HS-5 (cell line): ENCODE measurements at regions not wholly inside any gene's neighbourhood (a gene's known extent, or its start where the extent isn't known, plus 50 kb on each side); places are given as distances from the start of the nearest gene placed in this dataset.

Experiments used
- DNase-seq: peaks from one replicate; pipeline ENCODE4 v3.0.0-alpha.2; 2012; ENCODE audit warnings: low read depth

GRCh38 chr1:222996310-222996975 lies 146.6 kb downstream of the TLR5 start:
- DNase-seq = no peak

GRCh38 chr1:223000632-223001031 lies 142.4 kb downstream of the TLR5 start:
- DNase-seq = no peak

DNA sequence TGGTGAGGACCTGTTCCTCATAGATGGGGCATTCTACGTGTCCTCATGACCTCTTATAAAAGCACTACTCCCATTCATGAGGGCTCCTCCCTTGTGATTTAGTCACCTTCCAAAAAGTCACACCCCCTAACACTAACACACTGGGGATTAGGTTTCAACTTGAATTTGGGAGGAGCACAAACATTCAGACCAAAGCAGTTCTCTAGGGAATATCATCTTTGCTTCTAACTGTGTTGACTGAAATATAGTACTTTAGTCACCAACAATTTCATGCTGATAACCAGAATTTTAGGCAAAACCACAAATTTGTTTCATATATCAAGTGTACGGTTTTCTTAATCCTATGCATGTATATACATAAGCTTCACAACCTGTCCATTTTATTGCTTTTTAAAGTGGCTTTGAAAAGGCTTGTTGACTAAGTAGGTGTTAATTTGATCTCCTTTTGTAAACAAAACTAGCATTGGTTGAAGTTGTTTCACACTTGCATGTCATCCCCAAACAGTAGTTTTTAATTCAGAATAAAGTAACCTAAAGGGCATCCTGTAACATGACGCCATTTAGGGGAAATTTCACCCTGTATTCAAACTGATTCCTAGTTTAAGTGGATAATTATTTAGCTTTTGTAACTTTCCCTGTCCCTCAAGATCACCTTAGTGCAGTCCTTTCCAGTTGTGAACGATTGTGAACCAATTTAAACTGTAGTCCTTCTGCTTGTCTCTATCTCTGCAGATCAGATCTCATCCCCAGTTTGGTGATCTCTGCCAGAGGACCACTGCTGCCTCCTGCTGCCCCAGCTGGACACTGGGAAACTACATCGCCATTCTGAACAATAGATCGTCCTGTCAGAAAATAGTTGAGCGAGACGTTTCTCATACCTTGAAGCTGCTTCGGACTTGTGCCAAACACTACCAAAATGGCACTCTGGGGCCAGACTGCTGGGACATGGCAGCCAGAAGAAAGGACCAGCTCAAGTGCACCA lies 141.1 kb downstream of the TLR5 start:
- DNase-seq = no peak

- no peak for DNase-seq
Measured at GRCh38 chr1:223003549-223003948, 139.5 kb downstream of the TLR5 start.

DNA sequence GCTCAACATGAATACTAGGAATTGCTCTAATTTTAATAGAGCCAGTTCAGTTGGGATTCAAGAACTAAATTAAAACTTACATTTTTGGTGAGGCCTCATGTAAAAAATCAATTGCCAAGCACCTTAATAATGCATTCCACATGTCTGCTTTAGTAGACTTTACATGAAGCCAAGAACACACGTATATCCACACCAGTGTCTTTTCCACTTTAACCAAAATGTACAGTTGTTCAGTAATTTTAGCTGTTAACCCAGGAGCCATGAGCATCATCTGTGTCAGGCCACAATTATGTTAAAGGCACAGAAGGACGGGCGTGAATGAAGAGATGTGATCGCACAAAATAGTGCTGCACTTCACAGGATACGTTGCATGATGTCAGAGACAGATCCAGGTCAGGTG lies 136.7 kb downstream of the TLR5 start:
- no peak for DNase-seq

- no peak for DNase-seq
Measured at GRCh38 chr1:223006917-223007648, 136.0 kb downstream of the TLR5 start.

GRCh38 chr1:223007935-223008334 lies 135.1 kb downstream of the TLR5 start:
- no peak for DNase-seq

- no peak for DNase-seq
Measured at GRCh38 chr1:223008808-223009207, 134.2 kb downstream of the TLR5 start.

GRCh38 chr1:223009406-223009805 lies 133.6 kb downstream of the TLR5 start:
- no peak for DNase-seq

GRCh38 chr1:223010582-223011504 lies 132.2 kb downstream of the TLR5 start:
- DNase-seq = no peak

GRCh38 chr1:223011505-223011856 lies 131.6 kb downstream of the TLR5 start:
- DNase-seq = no peak

GRCh38 chr1:223012176-223012788 lies 130.8 kb downstream of the TLR5 start:
- no peak for DNase-seq

DNA sequence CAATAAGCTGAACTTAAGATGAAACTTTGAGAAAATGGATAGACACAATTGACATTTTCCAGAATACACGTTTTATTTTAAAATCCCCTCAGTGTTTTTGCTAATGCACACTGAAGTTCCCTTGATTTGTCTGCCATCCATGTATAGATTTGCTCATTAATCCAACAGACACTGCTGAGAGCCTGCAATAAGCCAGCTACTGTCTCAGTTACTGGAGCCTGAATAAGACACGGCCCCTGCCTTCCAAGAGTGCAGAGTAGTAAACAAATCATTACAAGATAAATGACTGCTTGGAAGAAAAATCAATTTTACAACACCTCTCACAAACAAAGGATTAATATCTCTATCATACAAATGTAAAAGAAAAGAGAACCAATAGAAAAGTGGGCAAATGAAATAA lies 130.1 kb downstream of the TLR5 start:
- no peak for DNase-seq

- no peak for DNase-seq
Measured at GRCh38 chr1:223014142-223014873, 128.7 kb downstream of the TLR5 start.

- no peak for DNase-seq
Measured at GRCh38 chr1:223016381-223016780, 126.7 kb downstream of the TLR5 start.

DNA sequence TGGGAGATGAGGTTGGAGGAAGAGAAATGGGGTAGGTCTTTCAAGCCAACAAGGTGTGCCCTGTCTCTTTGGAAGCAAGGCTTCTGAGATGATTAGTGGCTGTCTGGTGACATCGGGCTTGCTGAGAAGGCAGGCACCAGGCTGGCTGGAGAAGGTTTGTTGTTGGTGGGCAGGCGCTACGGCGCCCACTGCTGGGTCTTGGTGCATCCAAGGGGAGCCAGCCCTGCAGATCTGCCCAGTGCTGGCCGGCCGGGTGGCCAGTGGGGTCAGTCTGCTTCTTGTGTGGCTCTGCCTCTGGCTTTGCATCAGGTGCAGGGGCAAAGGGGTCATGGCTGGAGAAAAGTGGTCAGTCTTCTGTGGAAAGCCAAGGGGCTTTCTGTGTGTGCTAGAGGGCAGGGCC lies 126.2 kb downstream of the TLR5 start:
- no peak for DNase-seq

DNA sequence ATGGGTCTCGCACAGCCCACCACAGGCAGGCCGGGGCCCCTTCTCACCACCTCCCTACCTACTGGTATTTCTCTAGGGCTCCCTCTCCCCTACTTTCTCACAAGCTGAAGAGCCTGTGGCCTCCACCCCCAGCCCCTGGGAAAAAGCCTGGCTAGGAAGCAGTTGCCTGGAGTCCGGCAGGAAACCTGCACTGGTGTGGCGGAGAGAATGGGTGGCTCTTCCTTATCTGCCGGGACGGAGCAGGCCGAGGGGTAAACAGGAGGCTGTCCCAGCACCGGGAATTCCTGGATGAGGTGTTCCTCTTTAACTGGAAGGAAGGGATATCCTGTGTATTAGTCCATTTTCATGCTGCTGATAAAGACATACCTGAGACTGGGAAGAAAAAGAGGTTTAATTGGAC lies 125.8 kb downstream of the TLR5 start:
- no peak for DNase-seq

- no peak for DNase-seq
Measured at GRCh38 chr1:223018534-223018933, 124.5 kb downstream of the TLR5 start.

GRCh38 chr1:223019256-223019655 lies 123.8 kb downstream of the TLR5 start:
- DNase-seq = no peak

DNA sequence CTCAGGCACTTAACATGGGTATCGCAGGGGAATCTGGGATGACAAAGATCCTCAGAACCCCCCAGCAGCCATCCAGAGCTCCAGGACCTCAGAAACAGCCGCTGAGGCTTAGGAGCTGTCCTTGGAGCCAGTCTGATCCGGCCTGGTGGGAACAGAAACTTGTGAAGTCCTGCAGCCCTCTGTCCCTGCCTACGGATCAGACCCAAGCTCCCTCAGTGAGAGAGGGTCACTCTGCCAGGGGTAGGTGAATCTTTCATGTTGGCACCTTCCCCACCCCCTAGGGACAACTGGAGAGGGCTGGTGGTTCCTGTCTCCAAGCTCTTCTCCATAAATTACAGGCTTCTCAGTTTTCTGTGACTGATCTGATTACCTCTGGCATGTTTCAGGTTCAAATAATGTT lies 122.3 kb downstream of the TLR5 start:
- DNase-seq = no peak
